Skeletal muscle tissue (tissue), 3 donors: ENCODE measurements at regions not wholly inside any gene's neighbourhood (a gene's known extent, or its start where the extent isn't known, plus 50 kb on each side); places are given as distances from the start of the nearest gene placed in this dataset.

ENCODE experiments used
- H3K27ac ChIP-seq: one replicate; pipeline ENCODE4 v1.7.0; 2013; ENCODE audit warnings: mild to moderate bottlenecking, low read depth, low read length, inconsistent platforms
- H3K27me3 ChIP-seq, 3 donors: one replicate each; pipeline ENCODE4 v1.7.0; 2013; ENCODE audit warnings: low read length in 3 of 3; ENCODE audit not compliant: control insufficient read depth in 3 of 3, insufficient read depth in 3 of 3
- H3K36me3 ChIP-seq, 3 donors: one replicate each; pipeline ENCODE4 v1.7.0; 2013; ENCODE audit warnings: low read length in 3 of 3; ENCODE audit not compliant: control insufficient read depth in 3 of 3, insufficient read depth in 3 of 3
- H3K4me1 ChIP-seq, 3 donors: one replicate each; pipeline ENCODE4 v1.7.0; 2013; ENCODE audit warnings: low read length in 3 of 3, mild to moderate bottlenecking in 3 of 3; ENCODE audit not compliant: control insufficient read depth in 3 of 3, insufficient read depth in 3 of 3
- H3K4me3 ChIP-seq, 3 donors: one replicate each; pipeline ENCODE4 v1.7.0; 2013; ENCODE audit warnings: low read length in 3 of 3
- H3K9ac ChIP-seq, 3 donors: one replicate each; pipeline ENCODE4 v1.7.0; 2013; ENCODE audit warnings: low read length in 3 of 3, mild to moderate bottlenecking in 3 of 3, moderate library complexity in 2 of 3, low read depth in 1 of 3
- H3K9me3 ChIP-seq, 3 donors: one replicate each; pipeline ENCODE4 v1.7.0; 2013; ENCODE audit warnings: low read length in 3 of 3; ENCODE audit not compliant: control insufficient read depth in 3 of 3
- donor health status: Osteomylitis.

- H3K27me3 ChIP-seq, result no peaks in the 10 kb centered on the region
- H3K9me3 ChIP-seq, result no peaks in the 10 kb centered on the region
- peaks cover 0 to 7% (median 4%) of the 10 kb centered on the region in 3 donors for H3K4me1 ChIP-seq
- no peak overlapping the region for H3K9ac ChIP-seq
- H3K27ac ChIP-seq, result no peak overlapping the region
- no peak overlapping the region for H3K4me3 ChIP-seq
- no peaks in the 10 kb centered on the region for H3K36me3 ChIP-seq
These were observed 156.8 kb upstream of the PTPN1 start for GRCh38 chr20:50353289-50353961.

- Histone ChIP-seq H3K4me1 (peaks cover 0 to 7% (median 4%) of the 10 kb centered on the region in 3 donors), H3K36me3 (no peaks in the 10 kb centered on the region), H3K9ac (no peak overlapping the region), H3K27me3 (no peaks in the 10 kb centered on the region), H3K4me3 (no peak overlapping the region), H3K27ac (no peak overlapping the region), H3K9me3 (no peaks in the 10 kb centered on the region)
These were observed 155.2 kb upstream of the PTPN1 start for GRCh38 chr20:50354721-50355589.

GRCh38 chr20:50355590-50356524 is 154.3 kb upstream of the PTPN1 start:
- H3K9me3 ChIP-seq, result no peaks in the 10 kb centered on the region
- H3K9ac ChIP-seq, result no peak overlapping the region
- no peak overlapping the region for H3K4me3 ChIP-seq
- peaks cover 0 to 7% (median 4%) of the 10 kb centered on the region in 3 donors for H3K4me1 ChIP-seq
- no peaks in the 10 kb centered on the region for H3K36me3 ChIP-seq
- H3K27me3 ChIP-seq, result no peaks in the 10 kb centered on the region
- H3K27ac ChIP-seq, result no peak overlapping the region

- Histone ChIP-seq H3K36me3 (no peaks in the 10 kb centered on the region), H3K27me3 (no peaks in the 10 kb centered on the region)
These were observed 153.7 kb upstream of the PTPN1 start for GRCh38 chr20:50356525-50356885.

GRCh38 chr20:50356962-50357782 is 153.0 kb upstream of the PTPN1 start:
- Histone ChIP-seq H3K4me3 (no peak overlapping the region), H3K27me3 (no peaks in the 10 kb centered on the region), H3K9ac (no peak overlapping the region), H3K9me3 (no peaks in the 10 kb centered on the region), H3K27ac (no peak overlapping the region), H3K4me1 (peaks cover 0 to 7% (median 4%) of the 10 kb centered on the region in 3 donors), H3K36me3 (no peaks in the 10 kb centered on the region)

More at GRCh38 chr20:50356525-50356885, 153.7 kb upstream of the PTPN1 start:
- Histone ChIP-seq H3K9me3 (no peaks in the 10 kb centered on the region), H3K9ac (no peak overlapping the region), H3K4me1 (peaks cover 0 to 7% (median 4%) of the 10 kb centered on the region in 3 donors), H3K4me3 (no peak overlapping the region), H3K27ac (no peak overlapping the region)

GRCh38 chr20:50357783-50358161 is 152.4 kb upstream of the PTPN1 start:
- H3K9me3 ChIP-seq, result no peaks in the 10 kb centered on the region
- H3K4me3 ChIP-seq, result no peak overlapping the region
- no peak overlapping the region for H3K27ac ChIP-seq
- H3K27me3 ChIP-seq, result no peaks in the 10 kb centered on the region
- peaks cover 0 to 7% (median 4%) of the 10 kb centered on the region in 3 donors for H3K4me1 ChIP-seq
- H3K36me3 ChIP-seq, result no peaks in the 10 kb centered on the region
- H3K9ac ChIP-seq, result no peak overlapping the region

GRCh38 chr20:50358166-50358565 is 152.0 kb upstream of the PTPN1 start:
- H3K9me3 ChIP-seq, result no peaks in the 10 kb centered on the region

GRCh38 chr20:50358971-50359370 is 151.2 kb upstream of the PTPN1 start:
- H3K9me3 ChIP-seq, result no peaks in the 10 kb centered on the region
- H3K36me3 ChIP-seq, result no peaks in the 10 kb centered on the region

More at GRCh38 chr20:50358166-50358565, 152.0 kb upstream of the PTPN1 start:
- Histone ChIP-seq H3K4me1 (peaks cover 0 to 6% (median 3%) of the 10 kb centered on the region in 3 donors), H3K36me3 (no peaks in the 10 kb centered on the region), H3K4me3 (no peak overlapping the region), H3K9ac (no peak overlapping the region), H3K27ac (no peak overlapping the region), H3K27me3 (no peaks in the 10 kb centered on the region)

GRCh38 chr20:50359607-50360217 is 150.5 kb upstream of the PTPN1 start:
- Histone ChIP-seq H3K9ac (no peak overlapping the region), H3K4me1 (no peaks in the 10 kb centered on the region), H3K9me3 (no peaks in the 10 kb centered on the region), H3K4me3 (no peak overlapping the region), H3K27me3 (no peaks in the 10 kb centered on the region), H3K27ac (no peak overlapping the region), H3K36me3 (no peaks in the 10 kb centered on the region)

More at GRCh38 chr20:50358971-50359370, 151.2 kb upstream of the PTPN1 start:
- H3K4me1 ChIP-seq, result no peaks in the 10 kb centered on the region
- H3K4me3 ChIP-seq, result no peak overlapping the region
- H3K9ac ChIP-seq, result no peak overlapping the region
- no peak overlapping the region for H3K27ac ChIP-seq
- H3K27me3 ChIP-seq, result no peaks in the 10 kb centered on the region
